ENCODE measurements at regions not wholly inside any gene's neighbourhood (a gene's known extent, or its start where the extent isn't known, plus 50 kb on each side); places are given as distances from the start of the nearest gene placed in this dataset.

DNA sequence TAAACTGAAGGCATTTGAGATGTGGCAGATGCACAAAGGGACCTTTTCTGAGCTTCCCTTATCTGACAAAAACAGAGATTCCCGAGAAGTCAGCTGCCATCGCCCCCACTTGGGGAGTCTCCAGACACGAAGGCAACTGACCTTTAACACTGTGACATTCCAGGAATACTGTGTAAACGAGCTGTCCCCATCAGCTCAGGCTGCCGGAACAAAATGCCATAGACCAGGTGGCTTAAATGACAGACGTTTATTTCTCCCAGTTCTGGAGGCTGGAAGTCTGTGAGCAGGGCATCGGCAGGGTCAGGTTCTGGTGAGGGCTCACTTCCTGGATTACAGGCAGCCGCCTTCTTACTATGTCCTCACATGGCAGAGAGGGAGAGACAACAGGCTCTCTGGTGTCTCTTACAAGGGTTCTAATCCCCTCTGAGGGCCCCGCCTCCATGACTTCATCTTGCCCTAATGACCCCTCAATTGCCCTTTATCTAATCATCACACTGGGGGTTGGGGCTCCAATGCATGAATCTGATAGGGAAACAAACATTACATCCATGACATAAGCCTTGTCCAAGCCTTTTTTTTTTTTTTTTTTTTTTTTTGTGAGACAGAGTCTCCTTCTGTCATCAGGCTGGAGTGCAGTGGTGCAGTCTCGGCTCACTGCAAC is 178.5 kb upstream of the RPL38 start:
- H3K4me2 ChIP-seq (ENCODE audit: low read length) = no peak overlapping the region
- no peak for DNase-seq
- H3F3A ChIP-seq (ENCODE audit: low read length, unreplicated experiment) = no peaks in the 10 kb centered on the region
- no peak overlapping the region for H3K9ac ChIP-seq (ENCODE audit: low read length)
- ATAC-seq = no peak
- POLR2A ChIA-PET (ENCODE audit: unreplicated experiment) = no interaction called here
- no peak overlapping the region for H3K4me3 ChIP-seq (ENCODE audit: low read length)
- H4K20me1 ChIP-seq (ENCODE audit: low read length) = no peaks in the 10 kb centered on the region
- H3K9me2 ChIP-seq (replicated peaks; ENCODE audit: low read length) = no peaks in the 10 kb centered on the region
- CTCF ChIA-PET = no interaction called here
- peaks cover 81% of the 10 kb centered on the region for H3K27me3 ChIP-seq (ENCODE audit: low read length)
- BruUV-seq (replicated peaks) = no TSS peak
- no peaks in the 10 kb centered on the region for H3K9me3 ChIP-seq (ENCODE audit: low read length)
- no peaks in the 10 kb centered on the region for H3K4me1 ChIP-seq (ENCODE audit: insufficient read depth, low read length)
- H3K27ac ChIP-seq (ENCODE audit: low read length) = no peak overlapping the region
- H3K36me3 ChIP-seq (ENCODE audit: low read depth, low read length) = no peaks in the 10 kb centered on the region
- intact Hi-C loops (cut with micrococcal nuclease) = no loop called here
- H2AFZ ChIP-seq (ENCODE audit: low read length) = no peak overlapping the region
- no peak for TF ChIP-seq EZH2phosphoT487 (IDR thresholded peaks at IDR 0.05; ENCODE audit: borderline replicate concordance, low read length)
- TF ChIP-seq EZH2 (IDR thresholded peaks at IDR 0.05; ENCODE audit: low read length, unreplicated experiment) = no peak
- TF ChIP-seq, protein P1, sequence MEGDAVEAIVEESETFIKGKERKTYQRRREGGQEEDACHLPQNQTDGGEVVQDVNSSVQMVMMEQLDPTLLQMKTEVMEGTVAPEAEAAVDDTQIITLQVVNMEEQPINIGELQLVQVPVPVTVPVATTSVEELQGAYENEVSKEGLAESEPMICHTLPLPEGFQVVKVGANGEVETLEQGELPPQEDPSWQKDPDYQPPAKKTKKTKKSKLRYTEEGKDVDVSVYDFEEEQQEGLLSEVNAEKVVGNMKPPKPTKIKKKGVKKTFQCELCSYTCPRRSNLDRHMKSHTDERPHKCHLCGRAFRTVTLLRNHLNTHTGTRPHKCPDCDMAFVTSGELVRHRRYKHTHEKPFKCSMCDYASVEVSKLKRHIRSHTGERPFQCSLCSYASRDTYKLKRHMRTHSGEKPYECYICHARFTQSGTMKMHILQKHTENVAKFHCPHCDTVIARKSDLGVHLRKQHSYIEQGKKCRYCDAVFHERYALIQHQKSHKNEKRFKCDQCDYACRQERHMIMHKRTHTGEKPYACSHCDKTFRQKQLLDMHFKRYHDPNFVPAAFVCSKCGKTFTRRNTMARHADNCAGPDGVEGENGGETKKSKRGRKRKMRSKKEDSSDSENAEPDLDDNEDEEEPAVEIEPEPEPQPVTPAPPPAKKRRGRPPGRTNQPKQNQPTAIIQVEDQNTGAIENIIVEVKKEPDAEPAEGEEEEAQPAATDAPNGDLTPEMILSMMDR (conservative IDR thresholded peaks at IDR 0.05; ENCODE audit: low read depth, low read length) = no peak
- no peaks in the 10 kb centered on the region for H3K79me2 ChIP-seq (ENCODE audit: low read length)

DNA sequence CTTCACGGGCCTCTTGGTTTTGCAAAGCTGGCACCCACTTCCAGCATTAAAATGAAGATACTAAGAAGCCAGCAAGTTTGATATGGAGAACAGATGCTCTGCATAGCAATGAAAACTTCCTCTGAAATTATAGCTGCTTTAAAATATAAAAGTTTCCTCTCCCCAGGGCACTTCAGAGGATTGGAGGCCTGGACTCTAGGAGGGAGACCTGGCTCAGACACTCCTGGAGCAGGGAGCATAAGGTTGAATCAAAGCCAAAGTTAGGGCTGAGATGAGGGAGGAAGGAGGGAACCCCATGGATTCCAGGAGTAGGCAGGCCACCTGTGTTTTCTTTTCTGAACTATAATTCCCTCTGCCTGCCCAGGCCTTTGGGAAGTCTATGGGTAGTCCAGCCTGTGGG is 176.0 kb upstream of the RPL38 start:
- Histone ChIP-seq H3K36me3 (ENCODE audit: low read depth, low read length) (no peaks in the 10 kb centered on the region), H3K27ac (ENCODE audit: low read length) (no peak overlapping the region), H3K27me3 (ENCODE audit: low read length) (peaks cover 91% of the 10 kb centered on the region), H3K9me3 (ENCODE audit: low read length) (no peaks in the 10 kb centered on the region), H3K4me2 (ENCODE audit: low read length) (no peak overlapping the region), H3K79me2 (ENCODE audit: low read length) (no peaks in the 10 kb centered on the region), H3F3A (ENCODE audit: low read length, unreplicated experiment) (no peaks in the 10 kb centered on the region), H3K4me1 (ENCODE audit: insufficient read depth, low read length) (no peaks in the 10 kb centered on the region), H3K9me2 (replicated peaks; ENCODE audit: low read length) (no peaks in the 10 kb centered on the region), H2AFZ (ENCODE audit: low read length) (no peak overlapping the region), H3K9ac (ENCODE audit: low read length) (no peak overlapping the region), H4K20me1 (ENCODE audit: low read length) (no peaks in the 10 kb centered on the region), H3K4me3 (ENCODE audit: low read length) (no peak overlapping the region)
- intact Hi-C loops (cut with micrococcal nuclease) = no loop called here
- no TSS peak for BruUV-seq (replicated peaks)
- TF ChIP-seq EZH2phosphoT487 (IDR thresholded peaks at IDR 0.05; ENCODE audit: borderline replicate concordance, low read length) (no peak), EZH2 (IDR thresholded peaks at IDR 0.05; ENCODE audit: low read length, unreplicated experiment) (no peak)
- TF ChIP-seq, protein P1 (conservative IDR thresholded peaks at IDR 0.05; ENCODE audit: low read depth, low read length) = no peak
- CTCF ChIA-PET = no interaction called here
- ATAC-seq (no peak), DNase-seq (no peak)
- POLR2A ChIA-PET (ENCODE audit: unreplicated experiment) = no interaction called here

DNA sequence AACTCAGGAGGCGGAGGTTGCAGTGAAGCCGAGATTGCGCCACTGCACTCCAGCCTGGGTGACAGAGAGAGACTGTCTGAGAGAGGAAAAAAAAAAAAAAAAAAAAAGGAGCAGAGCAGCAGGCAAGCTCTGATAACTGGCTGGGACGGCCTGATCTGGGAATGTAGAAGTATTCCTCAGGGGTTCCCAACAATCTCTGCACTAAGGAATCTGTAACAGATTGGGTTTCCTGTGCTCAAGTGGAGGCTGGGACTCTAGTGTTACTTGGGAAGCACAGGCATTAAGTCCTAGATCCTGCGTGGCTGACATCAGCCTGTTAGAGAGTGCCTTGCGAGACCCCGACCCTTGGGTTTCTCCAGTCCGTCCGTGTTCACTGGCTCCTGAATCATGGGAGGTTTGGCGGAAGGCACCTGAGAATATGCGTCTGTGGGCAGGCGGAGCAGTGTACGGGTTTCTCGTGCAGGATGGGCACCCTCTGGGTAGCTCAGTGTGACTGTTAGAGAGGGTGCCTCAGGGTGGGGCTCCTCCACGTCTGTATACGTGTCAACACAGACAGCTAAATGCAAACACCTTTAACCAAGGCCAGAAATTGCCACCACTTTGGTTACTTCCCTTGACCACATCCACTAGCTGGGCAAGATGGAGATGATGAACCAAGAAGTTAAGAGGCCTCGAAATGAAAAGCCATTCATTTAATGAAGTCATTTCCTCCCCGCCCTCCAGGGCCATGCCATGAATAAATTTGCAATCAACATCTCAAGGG is 174.9 kb upstream of the RPL38 start:
- no peaks in the 10 kb centered on the region for H3K9me2 ChIP-seq (replicated peaks; ENCODE audit: low read length)
- no peak for ATAC-seq
- H3K4me3 ChIP-seq (ENCODE audit: low read length) = no peak overlapping the region
- H3K4me2 ChIP-seq (ENCODE audit: low read length) = no peak overlapping the region
- no peaks in the 10 kb centered on the region for H3K9me3 ChIP-seq (ENCODE audit: low read length)
- no peaks in the 10 kb centered on the region for H3F3A ChIP-seq (ENCODE audit: low read length, unreplicated experiment)
- H3K27ac ChIP-seq (ENCODE audit: low read length) = no peak overlapping the region
- H3K79me2 ChIP-seq (ENCODE audit: low read length) = no peaks in the 10 kb centered on the region
- ChIA-PET CTCF (no interaction called here), POLR2A (ENCODE audit: unreplicated experiment) (interaction anchor here (0.6 kb wide), 1 partner anchor 14 kb away, joined by 4 read pairs; no protein-coding TSS in a partner anchor)
- TF ChIP-seq EZH2phosphoT487 (IDR thresholded peaks at IDR 0.05; ENCODE audit: borderline replicate concordance, low read length) = no peak
- TF ChIP-seq, protein P1 (conservative IDR thresholded peaks at IDR 0.05; ENCODE audit: low read depth, low read length) = no peak
- TF ChIP-seq EZH2 (IDR thresholded peaks at IDR 0.05; ENCODE audit: low read length, unreplicated experiment) = no peak
- no TSS peak for BruUV-seq (replicated peaks)
- H3K4me1 ChIP-seq (ENCODE audit: insufficient read depth, low read length) = no peaks in the 10 kb centered on the region
- H3K36me3 ChIP-seq (ENCODE audit: low read depth, low read length) = no peaks in the 10 kb centered on the region
- H3K27me3 ChIP-seq (ENCODE audit: low read length) = peaks cover 92% of the 10 kb centered on the region
- H3K9ac ChIP-seq (ENCODE audit: low read length) = no peak overlapping the region
- intact Hi-C loops (cut with micrococcal nuclease) = no loop called here
- H2AFZ ChIP-seq (ENCODE audit: low read length) = no peak overlapping the region
- H4K20me1 ChIP-seq (ENCODE audit: low read length) = no peaks in the 10 kb centered on the region
- no peak for DNase-seq

Data from PC-3 (cell line).